DMS153 treated with DMSO at 0.1 percent for 48 hours (cell line): ENCODE measurements at regions not wholly inside any gene's neighbourhood (a gene's known extent, or its start where the extent isn't known, plus 50 kb on each side); places are given as distances from the start of the nearest gene placed in this dataset.

Source experiments
- DNase-seq: peaks from one replicate; lab custom pipeline; 2025; ENCODE audit not compliant: unreplicated experiment; lab: John Stamatoyannopoulos, UW

DNA sequence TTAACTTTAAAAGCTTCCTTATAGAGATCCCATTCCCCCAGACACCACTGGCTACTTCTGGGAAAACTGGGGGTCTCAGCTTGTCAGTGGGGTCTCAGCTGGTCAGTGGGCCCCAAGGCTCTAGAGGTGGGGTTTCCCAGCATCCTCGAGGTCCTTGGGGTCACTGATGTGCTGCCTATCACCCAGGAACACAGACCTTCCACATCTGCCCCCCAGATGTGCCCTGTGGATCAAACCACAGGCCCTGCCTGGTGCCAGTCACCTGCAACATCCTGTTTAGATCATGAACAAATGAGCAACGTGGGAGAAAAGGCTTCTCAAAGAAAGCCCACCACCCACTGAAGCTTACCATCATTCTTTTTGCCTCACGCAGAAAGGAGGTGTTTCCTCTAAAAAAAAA, 165.6 kb upstream of the FSTL4 start:
- DNase-seq = no peak

- DNase-seq = no peak
These were observed 163.4 kb upstream of the FSTL4 start for GRCh38 chr5:133775584-133776304.

- DNase-seq = no peak
These were observed 161.2 kb upstream of the FSTL4 start for GRCh38 chr5:133773247-133774202.

- DNase-seq = no peak
These were observed 157.5 kb upstream of the FSTL4 start for GRCh38 chr5:133769842-133770241.

DNA sequence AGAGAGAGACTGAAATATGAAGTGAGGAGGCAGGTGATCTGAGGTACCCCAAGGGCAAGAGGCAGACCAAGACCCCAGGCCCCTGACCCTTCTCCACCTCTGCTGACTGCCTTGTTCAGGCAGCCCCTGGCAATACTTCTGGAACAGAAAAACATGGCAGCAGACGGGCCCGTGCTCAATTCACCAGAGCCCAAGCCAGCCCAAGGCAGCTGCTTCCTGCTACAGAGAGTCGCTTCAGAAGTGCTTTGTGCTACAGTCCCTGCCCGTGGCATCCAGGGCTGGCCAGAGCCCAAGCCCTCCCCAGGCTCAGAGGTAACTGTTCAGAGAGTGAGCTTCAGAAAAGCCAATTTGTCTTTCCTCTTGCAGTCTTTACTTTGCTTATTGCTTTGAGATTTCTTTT, 151.4 kb upstream of the FSTL4 start:
- no peak for DNase-seq

GRCh38 chr5:133761632-133762031, 149.3 kb upstream of the FSTL4 start:
- no peak for DNase-seq

GRCh38 chr5:133760532-133760931, 148.2 kb upstream of the FSTL4 start:
- no peak for DNase-seq

DNA sequence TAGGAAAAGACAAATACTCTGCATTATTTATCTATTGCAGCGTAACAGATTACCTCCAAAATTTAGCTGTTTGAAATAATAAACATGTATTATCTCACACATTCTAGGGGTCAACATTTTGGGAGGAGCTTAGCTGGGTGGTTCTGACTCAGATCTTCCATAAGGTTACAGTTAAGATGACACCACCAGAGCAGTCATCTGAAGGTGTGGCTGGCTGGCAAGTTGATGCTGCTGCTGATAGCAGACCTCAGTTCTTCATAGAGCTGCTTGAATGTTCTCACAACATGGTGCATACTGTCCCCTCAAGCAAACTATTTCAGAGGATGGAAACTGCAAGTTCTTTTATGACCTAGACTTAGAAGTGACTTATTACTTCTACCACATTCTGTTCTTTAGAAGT, 146.3 kb upstream of the FSTL4 start:
- no peak for DNase-seq

DNA sequence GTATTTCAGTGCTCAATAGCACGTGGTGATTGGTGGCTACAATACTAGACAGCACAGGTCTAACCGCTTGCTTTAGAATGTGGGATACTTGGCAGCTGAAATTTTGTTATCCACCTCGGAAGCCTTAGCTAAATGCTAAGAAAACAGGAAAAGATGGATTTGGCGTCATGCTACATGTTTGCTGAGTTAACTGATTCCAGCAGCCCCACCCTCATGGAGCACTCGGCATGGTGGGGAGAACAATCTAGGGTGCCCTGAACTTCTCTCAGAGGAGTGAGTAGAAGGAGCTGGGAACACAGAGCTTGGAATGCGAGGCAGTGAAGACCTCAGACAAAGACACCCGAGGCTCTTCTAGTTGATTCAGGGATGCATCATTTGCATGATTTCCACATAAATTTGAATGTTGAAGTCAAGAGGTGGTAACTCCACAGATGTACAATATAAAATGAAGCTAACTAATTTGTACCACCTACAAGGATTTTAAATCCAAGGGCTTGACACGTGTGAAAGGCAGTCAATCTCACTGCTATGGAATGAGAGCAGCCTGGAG, 145.1 kb upstream of the FSTL4 start:
- DNase-seq = no peak

GRCh38 chr5:133756756-133757155, 144.4 kb upstream of the FSTL4 start:
- DNase-seq = no peak

DNA sequence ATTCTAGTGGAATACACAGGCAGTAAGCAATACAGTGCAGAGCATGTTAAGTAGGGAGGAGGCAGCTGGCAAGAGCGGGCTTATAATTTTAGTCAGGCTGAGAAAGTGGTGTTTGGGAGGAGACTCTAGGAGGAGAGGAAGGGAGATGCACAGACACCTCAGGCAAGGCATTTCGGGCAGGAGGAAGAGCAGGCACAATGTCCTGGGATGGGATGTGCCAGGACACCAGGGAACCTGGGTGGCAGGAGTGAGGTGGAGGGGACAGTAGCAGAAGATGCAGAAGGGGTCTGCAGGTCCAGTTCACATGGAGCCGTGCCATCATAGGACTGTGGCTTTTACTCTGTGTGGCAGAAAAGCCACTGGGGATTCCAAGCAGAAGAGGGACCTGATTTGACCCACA, 143.7 kb upstream of the FSTL4 start:
- no peak for DNase-seq

DNA sequence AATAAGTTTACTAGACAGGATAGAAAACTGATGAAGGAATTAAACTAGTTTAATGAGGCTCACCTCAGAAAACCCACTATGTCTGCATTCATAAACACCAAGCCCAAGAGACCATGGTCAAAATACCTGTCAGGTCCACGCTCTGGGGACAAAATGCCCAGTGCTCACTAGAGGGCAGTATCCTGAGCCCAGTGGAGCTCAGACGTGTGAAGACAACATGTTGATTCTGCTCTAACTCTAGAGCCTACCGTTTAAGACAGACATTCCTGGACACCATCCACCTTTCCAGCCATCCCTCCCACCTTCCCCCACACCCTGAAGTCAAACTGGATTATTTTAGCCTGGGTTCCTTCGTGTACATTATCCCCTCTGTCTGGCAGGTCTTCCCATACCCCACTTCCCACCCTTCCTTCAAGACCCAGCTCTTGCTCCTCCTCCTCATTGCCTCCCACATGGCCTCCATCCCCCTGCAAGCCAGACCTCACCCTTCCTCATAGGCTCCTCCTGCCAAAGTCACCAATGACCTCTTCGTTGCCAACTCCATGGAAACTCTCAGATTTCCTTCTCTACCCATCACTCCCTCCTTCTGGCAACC, 142.3 kb upstream of the FSTL4 start:
- DNase-seq = no peak

GRCh38 chr5:133753856-133754255, 141.5 kb upstream of the FSTL4 start:
- DNase-seq = no peak

GRCh38 chr5:133751846-133752245, 139.5 kb upstream of the FSTL4 start:
- DNase-seq = no peak

DNA sequence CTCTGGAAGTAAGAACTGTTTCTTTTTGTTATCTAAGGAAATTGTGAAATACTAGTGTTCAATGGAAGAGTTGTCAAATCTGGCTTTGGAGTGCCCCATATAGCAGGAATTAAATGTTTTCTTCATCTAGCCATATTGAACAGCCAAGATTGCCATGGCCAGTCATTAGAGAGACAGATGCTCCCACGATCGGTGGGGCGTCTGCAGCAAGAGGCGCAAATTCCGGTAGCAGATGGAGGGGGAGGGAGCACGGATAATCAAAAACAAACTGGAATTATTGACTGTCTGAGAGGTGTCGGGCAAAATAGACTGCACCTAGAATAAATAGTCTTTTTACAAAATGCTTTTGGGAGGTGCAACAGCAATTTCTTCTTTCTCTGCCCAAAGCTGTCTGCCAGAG, 139.1 kb upstream of the FSTL4 start:
- no peak for DNase-seq

DNA sequence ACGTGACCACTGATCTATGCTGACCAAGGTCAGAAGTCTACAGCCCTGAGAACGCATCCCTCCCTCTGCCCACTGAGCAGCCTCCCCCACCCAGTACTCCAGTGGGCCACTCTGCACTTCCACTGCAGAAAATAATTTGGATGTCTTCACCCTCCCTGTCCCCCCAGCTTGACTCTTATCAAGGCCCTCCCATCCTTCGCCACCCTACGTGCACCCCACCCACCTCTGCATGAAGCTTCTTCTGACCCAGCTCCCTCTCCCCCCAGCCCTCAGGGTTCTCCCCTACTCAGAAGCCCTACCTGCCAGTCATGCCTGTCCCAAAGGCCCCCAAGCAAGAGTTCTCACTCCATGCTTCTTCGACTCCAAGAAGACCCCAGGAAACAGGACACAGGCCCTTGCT, 138.5 kb upstream of the FSTL4 start:
- no peak for DNase-seq

GRCh38 chr5:133750356-133750755, 138.0 kb upstream of the FSTL4 start:
- DNase-seq = no peak

DNA sequence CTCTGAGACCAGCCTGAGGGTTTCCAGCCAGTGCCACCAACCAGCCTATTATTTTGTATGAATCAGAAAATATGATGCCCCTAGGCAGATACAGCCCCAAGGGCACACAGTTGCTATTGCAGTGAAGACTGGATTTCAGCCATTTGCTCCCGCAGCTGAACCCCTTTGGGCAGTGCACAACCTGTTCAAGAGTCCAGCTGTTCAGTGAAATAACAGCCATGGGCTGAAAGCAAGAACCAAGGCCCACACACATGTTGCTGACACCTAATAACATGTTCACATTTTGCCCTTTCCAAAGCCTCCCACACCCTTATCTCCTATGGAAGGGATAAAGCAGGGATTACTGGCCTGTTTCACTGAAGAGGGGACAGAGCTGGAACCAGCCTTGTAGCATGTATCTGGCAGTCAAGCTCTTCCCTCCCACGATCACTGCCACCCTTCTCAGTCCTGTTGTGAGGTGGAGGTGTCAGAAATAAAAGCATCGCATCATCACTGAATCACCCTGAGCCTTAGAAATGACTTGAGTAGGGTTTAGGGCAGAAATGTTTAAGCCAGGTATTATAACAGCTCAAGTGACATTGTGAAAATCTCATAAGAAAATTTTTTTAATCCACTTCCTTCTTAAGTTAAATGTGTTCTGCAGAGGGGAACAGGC, 137.1 kb upstream of the FSTL4 start:
- no peak for DNase-seq

DNA sequence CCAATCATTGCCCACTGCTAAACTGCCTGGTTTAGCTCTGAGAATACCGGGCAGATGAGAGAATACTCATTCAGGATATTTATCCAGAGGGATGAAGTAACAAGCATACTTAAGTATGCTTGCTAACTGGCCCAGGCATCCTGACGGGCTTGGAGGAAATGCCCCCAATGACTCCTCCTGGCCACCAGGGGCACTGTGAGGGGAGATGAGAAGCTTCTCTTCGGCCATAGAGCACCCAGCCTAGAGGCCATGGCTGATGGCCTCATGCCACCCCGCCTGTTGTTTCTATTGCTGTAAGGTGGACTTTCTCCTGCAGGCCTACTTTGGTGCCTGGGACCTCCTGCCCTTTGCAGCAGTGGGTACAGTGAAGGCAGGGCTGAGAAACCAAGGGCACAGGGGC, 134.5 kb upstream of the FSTL4 start:
- no peak for DNase-seq

DNA sequence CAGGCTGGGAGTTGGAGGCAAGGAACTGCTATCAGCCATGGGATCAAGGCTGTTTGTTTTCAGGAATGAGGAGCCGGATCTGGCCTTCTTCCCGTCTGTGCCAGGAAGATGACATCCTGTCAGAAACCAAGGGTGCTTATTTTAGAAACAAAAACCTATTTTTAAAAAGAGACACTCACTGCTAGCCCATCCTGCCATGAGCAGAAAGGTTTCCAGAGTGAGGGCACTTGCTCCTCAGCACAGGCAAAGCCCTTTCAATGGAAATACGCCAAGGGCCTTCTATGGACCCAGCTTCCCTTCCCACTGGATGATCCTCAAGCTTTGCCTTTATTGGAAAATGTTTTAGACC, 132.6 kb upstream of the FSTL4 start:
- DNase-seq = no peak
